ENCODE measurements at regions not wholly inside any gene's neighbourhood (a gene's known extent, or its start where the extent isn't known, plus 50 kb on each side); places are given as distances from the start of the nearest gene placed in this dataset.

GRCh38 chr18:2263303-2263890 lies 307.9 kb downstream of the METTL4 start:
- TF ChIP-seq ELF4 (IDR thresholded peaks at IDR 0.05): no peak
- TF ChIP-seq TARDBP (IDR thresholded peaks at IDR 0.05): no peak
- TF ChIP-seq BHLHE40 (IDR thresholded peaks at IDR 0.05; ENCODE audit: borderline replicate concordance): no peak
- TF ChIP-seq ZNF384 (IDR thresholded peaks at IDR 0.05): no peak
- TF ChIP-seq SUZ12 (IDR thresholded peaks at IDR 0.05): no peak
- no peak for TF ChIP-seq FOXA1 (IDR thresholded peaks at IDR 0.05)
- TF ChIP-seq ARNT (IDR thresholded peaks at IDR 0.05): no peak
- TF ChIP-seq SP1 (IDR thresholded peaks at IDR 0.05): no peak
- TF ChIP-seq PKNOX1 (IDR thresholded peaks at IDR 0.05): no peak
- no peak for TF ChIP-seq FOXK2 (IDR thresholded peaks at IDR 0.05)

All from HEK293T (cell line).